ENCODE measurements at regions not wholly inside any gene's neighbourhood (a gene's known extent, or its start where the extent isn't known, plus 50 kb on each side); places are given as distances from the start of the nearest gene placed in this dataset.

GRCh38 chr9:14535161-14535955 lies 157.9 kb downstream of the ZDHHC21 start:
- TF ChIP-seq CTCF (conservative IDR thresholded peaks at IDR 0.05; ENCODE audit: low read depth, low read length): no peak
- H3K4me3 ChIP-seq (ENCODE audit: low read depth, low read length): no peak overlapping the region
- DNase-seq (ENCODE audit: low read depth): no peak

- no peak for DNase-seq (ENCODE audit: low read depth)
- no peak for TF ChIP-seq CTCF (conservative IDR thresholded peaks at IDR 0.05; ENCODE audit: low read depth, low read length)
- H3K4me3 ChIP-seq (ENCODE audit: low read depth, low read length): no peak overlapping the region
Measured at GRCh38 chr9:14533867-14534640, 159.2 kb downstream of the ZDHHC21 start.

GRCh38 chr9:14532456-14533115 lies 160.6 kb downstream of the ZDHHC21 start:
- DNase-seq (ENCODE audit: low read depth): no peak
- no peak for TF ChIP-seq CTCF (conservative IDR thresholded peaks at IDR 0.05; ENCODE audit: low read depth, low read length)
- H3K4me3 ChIP-seq (ENCODE audit: low read depth, low read length): no peak overlapping the region

- TF ChIP-seq CTCF (conservative IDR thresholded peaks at IDR 0.05; ENCODE audit: low read depth, low read length): no peak
- DNase-seq (ENCODE audit: low read depth): no peak
- H3K4me3 ChIP-seq (ENCODE audit: low read depth, low read length): no peak overlapping the region
Measured at GRCh38 chr9:14531341-14532269, 161.6 kb downstream of the ZDHHC21 start.

GRCh38 chr9:14530841-14531240 lies 162.4 kb downstream of the ZDHHC21 start:
- DNase-seq (ENCODE audit: low read depth): no peak
- TF ChIP-seq CTCF (conservative IDR thresholded peaks at IDR 0.05; ENCODE audit: low read depth, low read length): no peak
- H3K4me3 ChIP-seq (ENCODE audit: low read depth, low read length): no peak overlapping the region

GRCh38 chr9:14530366-14530765 lies 162.9 kb downstream of the ZDHHC21 start:
- no peak overlapping the region for H3K4me3 ChIP-seq (ENCODE audit: low read depth, low read length)
- TF ChIP-seq CTCF (conservative IDR thresholded peaks at IDR 0.05; ENCODE audit: low read depth, low read length): no peak
- DNase-seq (ENCODE audit: low read depth): no peak

Data from choroid plexus epithelial cell (primary cell).